ENCODE measurements at regions not wholly inside any gene's neighbourhood (a gene's known extent, or its start where the extent isn't known, plus 50 kb on each side); places are given as distances from the start of the nearest gene placed in this dataset.

DNA sequence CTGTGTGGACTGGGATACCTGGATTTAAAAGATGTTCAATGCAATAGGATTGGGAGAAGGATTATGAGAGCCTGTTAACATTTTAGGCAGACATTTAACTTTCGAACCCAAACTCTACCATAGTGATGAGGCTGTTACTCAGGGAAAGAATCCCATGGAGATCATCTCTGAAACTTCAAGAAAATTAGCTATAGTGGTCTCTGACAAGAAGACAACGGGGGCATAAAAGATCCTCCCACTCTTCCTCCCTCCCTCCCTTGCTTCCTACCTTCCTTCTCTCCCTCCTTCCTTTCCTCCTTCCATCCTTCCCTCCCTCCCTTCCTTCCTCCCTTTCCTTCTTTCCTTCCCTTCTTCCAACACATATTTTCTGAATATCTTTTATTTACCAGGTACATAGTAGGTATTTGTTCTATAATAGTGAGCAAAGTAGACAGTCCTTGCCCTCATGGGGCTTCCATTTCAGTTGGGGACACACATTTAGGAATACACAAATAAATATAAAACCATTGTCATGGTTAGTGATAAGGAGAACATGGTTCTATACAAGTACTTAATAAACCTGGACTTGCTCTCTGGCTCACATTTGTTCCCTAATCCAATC, 143.2 kb downstream of the ATP6V1G3 start:
- DNase-seq (ENCODE audit: low read depth), result no peak
- no peak overlapping the region for H3K4me3 ChIP-seq (ENCODE audit: low read length)
- TF ChIP-seq, protein P1, sequence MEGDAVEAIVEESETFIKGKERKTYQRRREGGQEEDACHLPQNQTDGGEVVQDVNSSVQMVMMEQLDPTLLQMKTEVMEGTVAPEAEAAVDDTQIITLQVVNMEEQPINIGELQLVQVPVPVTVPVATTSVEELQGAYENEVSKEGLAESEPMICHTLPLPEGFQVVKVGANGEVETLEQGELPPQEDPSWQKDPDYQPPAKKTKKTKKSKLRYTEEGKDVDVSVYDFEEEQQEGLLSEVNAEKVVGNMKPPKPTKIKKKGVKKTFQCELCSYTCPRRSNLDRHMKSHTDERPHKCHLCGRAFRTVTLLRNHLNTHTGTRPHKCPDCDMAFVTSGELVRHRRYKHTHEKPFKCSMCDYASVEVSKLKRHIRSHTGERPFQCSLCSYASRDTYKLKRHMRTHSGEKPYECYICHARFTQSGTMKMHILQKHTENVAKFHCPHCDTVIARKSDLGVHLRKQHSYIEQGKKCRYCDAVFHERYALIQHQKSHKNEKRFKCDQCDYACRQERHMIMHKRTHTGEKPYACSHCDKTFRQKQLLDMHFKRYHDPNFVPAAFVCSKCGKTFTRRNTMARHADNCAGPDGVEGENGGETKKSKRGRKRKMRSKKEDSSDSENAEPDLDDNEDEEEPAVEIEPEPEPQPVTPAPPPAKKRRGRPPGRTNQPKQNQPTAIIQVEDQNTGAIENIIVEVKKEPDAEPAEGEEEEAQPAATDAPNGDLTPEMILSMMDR (IDR thresholded peaks at IDR 0.05; ENCODE audit: insufficient read depth, low read depth, low read length, missing control alignments), result no peak

DNA sequence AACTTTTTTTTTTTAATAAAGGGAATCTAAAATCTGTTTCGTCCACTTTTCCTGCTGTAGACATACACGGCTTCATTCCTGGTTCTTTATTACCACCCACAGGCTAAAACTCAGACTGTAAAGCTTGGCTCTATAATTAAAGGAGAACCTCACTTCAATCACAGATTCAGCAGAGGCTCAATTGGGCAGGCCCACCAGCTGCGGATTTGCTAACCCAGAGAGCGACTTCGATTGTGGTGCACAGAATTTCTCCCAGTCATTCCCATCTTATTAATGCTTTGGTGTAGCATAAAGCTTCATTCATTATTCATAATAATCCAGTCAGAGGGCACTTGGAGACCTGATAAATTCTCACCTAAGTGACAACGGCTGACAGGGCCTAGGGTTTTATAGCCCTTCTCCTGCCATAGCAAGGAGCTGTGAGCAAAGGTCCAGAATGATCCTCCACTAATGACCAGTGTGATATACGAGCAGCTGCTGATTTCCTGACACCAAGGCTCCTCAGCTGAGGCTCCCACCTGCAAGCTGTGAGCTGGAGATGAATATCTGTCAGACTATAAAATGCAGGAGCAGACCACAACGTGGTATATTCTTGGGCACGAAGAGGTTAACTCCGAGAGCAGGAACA, 149.0 kb downstream of the ATP6V1G3 start:
- no peak for DNase-seq (ENCODE audit: low read depth)
- TF ChIP-seq, protein P1 (IDR thresholded peaks at IDR 0.05; ENCODE audit: insufficient read depth, low read depth, low read length, missing control alignments), result no peak
- H3K4me3 ChIP-seq (ENCODE audit: low read length), result no peak overlapping the region

DNA sequence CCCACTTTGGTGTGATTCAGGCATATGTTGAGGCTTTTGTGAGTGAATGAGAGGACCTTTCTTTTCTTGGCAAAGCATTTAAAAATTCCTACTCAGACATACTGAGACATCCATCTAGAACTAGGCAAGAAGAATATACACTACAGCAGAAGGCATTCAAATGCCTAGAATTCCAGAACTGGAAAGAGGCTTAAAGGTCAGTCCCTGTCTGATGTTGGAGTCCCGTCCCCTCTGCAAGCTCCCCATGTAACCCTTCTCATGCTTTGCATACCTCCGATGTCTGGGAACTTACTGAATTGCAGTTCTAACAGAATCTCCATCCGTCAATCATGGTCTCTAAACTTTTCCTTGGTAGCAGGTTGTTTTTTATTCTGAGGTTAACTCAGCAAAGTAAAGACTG, 152.9 kb downstream of the ATP6V1G3 start:
- no peak overlapping the region for H3K4me3 ChIP-seq (ENCODE audit: low read length)
- no peak for DNase-seq (ENCODE audit: low read depth)
- TF ChIP-seq, protein P1 (IDR thresholded peaks at IDR 0.05; ENCODE audit: insufficient read depth, low read depth, low read length, missing control alignments), result no peak

DNA sequence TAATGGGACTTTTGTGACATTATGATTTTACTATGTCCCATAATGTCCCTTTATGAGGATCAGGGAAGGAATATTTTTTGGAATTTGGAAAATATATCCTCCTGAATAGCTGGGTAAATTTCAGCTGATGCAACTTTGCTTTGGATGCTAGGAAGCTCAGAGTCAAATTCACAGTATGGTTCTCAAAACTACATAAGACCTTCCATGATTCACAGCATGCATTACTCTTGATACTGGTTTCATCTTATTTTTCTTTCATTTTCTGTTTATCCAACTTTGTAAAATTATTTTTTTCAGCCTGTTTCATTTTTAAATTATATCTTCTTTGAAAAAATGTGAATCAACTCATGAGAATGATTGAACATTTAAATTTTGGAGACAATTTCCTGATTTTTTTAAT, 160.2 kb downstream of the ATP6V1G3 start:
- TF ChIP-seq, protein P1 (IDR thresholded peaks at IDR 0.05; ENCODE audit: insufficient read depth, low read depth, low read length, missing control alignments), result no peak
- H3K4me3 ChIP-seq (ENCODE audit: low read length), result no peak overlapping the region
- no peak for DNase-seq (ENCODE audit: low read depth)

DNA sequence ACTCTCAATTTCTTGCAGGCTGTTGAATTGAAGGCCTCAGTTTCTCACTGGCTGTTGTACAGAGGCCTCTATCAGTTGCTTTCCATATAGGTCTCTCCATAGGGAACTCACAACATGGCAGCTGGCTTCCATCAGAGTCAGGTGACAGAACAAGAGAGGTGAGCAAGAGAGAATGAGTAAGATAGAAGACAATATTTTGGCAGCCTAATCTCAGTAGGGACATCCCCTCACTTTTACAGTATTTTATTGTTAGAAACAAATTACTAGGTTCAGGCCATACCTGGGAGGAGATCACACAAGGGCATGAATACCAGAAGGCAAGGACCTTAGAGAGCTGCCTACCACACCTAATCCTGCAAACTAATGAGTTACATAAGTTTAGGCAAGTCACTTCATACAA, 162.8 kb downstream of the ATP6V1G3 start:
- DNase-seq (ENCODE audit: low read depth), result no peak
- TF ChIP-seq, protein P1 (IDR thresholded peaks at IDR 0.05; ENCODE audit: insufficient read depth, low read depth, low read length, missing control alignments), result no peak
- H3K4me3 ChIP-seq (ENCODE audit: low read length), result no peak overlapping the region

DNA sequence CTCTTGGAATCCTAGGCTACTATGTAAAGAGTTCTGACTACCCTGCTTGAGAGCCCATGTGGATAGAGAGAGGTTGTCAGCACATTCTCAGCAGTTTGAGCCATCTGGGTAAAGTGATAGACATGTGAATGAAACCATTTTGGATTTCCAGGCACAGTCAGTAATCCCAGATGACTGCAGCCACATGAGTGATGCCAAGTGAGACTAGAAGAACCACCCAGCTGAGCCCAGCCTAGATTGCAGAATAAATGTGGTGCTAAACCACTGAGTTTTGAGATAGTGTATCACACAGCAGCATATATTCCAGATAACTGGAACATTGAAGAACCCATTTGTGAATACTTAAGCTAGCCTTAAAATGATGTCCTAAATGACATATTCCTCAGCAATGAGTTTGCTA, 166.2 kb downstream of the ATP6V1G3 start:
- no peak for DNase-seq (ENCODE audit: low read depth)
- TF ChIP-seq, protein P1 (IDR thresholded peaks at IDR 0.05; ENCODE audit: insufficient read depth, low read depth, low read length, missing control alignments), result no peak
- no peak overlapping the region for H3K4me3 ChIP-seq (ENCODE audit: low read length)

DNA sequence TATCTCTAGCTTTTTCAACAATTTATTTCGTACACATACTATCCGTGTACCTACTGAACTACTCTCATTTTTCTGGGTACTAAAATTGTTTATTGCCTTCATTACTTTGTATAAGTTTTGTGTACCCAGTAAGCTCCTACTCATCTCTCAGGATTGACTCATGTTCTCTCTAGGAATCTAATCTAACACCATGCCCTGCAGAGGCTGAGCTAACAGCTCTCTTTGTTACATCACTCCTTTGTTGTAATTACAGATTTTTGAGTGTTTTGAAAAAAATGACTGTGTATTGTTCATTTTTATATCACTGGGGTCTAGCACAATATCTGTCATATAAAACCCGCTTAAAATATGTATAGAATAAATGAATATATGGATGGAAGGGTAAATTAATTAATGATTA, 167.1 kb downstream of the ATP6V1G3 start:
- H3K4me3 ChIP-seq (ENCODE audit: low read length), result no peak overlapping the region
- TF ChIP-seq, protein P1 (IDR thresholded peaks at IDR 0.05; ENCODE audit: insufficient read depth, low read depth, low read length, missing control alignments), result no peak
- DNase-seq (ENCODE audit: low read depth), result peak; percentile 61
